ENCODE measurements at regions not wholly inside any gene's neighbourhood (a gene's known extent, or its start where the extent isn't known, plus 50 kb on each side); places are given as distances from the start of the nearest gene placed in this dataset.

DNA sequence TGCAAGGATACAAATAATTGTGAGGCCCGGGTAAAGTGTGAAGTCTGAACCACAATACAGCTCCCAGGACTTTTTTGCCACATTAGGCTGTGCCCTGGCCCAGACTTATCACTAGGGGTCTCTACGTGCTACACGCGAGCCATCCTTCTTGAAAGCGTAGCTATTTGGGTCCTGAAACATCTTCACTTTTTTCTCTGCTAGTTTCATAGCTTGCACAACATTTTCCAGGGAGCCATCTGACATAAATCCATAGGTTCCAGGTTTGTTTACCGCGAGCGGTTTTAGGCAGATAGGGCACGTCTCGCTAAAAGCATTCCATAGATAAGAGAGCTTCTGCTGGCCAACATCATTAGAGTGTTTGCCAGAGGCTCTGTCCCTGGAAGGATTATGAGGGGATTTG is 226.5 kb downstream of the RPS24 start:
- Histone ChIP-seq H3K27me3 (ENCODE audit: control insufficient read depth, insufficient read depth, low read length) (no peaks in the 10 kb centered on the region), H3K4me3 (ENCODE audit: low read depth, low read length) (no peak overlapping the region), H3K36me3 (ENCODE audit: control insufficient read depth, insufficient read depth, low read length) (no peaks in the 10 kb centered on the region)
- TF ChIP-seq, protein P1, sequence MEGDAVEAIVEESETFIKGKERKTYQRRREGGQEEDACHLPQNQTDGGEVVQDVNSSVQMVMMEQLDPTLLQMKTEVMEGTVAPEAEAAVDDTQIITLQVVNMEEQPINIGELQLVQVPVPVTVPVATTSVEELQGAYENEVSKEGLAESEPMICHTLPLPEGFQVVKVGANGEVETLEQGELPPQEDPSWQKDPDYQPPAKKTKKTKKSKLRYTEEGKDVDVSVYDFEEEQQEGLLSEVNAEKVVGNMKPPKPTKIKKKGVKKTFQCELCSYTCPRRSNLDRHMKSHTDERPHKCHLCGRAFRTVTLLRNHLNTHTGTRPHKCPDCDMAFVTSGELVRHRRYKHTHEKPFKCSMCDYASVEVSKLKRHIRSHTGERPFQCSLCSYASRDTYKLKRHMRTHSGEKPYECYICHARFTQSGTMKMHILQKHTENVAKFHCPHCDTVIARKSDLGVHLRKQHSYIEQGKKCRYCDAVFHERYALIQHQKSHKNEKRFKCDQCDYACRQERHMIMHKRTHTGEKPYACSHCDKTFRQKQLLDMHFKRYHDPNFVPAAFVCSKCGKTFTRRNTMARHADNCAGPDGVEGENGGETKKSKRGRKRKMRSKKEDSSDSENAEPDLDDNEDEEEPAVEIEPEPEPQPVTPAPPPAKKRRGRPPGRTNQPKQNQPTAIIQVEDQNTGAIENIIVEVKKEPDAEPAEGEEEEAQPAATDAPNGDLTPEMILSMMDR (IDR thresholded peaks at IDR 0.05; ENCODE audit: insufficient read depth, low read length, poor library complexity, severe bottlenecking) = no peak
- DNase-seq (ENCODE audit: low read depth) = no peak

DNA sequence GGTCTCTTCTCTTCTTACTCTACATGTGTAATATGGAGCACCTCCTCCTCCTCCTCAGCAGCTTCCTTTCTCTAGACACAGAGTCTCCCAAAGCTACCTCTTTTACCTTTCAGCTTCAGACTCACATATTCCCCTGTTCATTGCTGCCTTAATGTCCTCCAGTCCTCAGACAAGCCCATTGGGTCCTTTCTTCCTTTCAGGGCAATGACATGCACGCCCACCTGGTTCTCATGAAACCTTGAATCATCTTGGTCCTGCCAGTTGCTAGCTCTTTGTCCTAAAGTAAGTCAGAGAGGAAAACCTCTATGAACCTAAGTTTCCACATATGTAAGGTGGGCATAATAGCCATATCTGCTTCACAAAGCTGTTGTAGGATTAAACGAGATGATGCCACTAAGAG is 227.0 kb downstream of the RPS24 start:
- no peak for DNase-seq (ENCODE audit: low read depth)
- H3K27me3 ChIP-seq (ENCODE audit: control insufficient read depth, insufficient read depth, low read length) = no peaks in the 10 kb centered on the region
- H3K4me3 ChIP-seq (ENCODE audit: low read depth, low read length) = no peak overlapping the region
- H3K36me3 ChIP-seq (ENCODE audit: control insufficient read depth, insufficient read depth, low read length) = no peaks in the 10 kb centered on the region
- TF ChIP-seq, protein P1 (IDR thresholded peaks at IDR 0.05; ENCODE audit: insufficient read depth, low read length, poor library complexity, severe bottlenecking) = no peak

DNA sequence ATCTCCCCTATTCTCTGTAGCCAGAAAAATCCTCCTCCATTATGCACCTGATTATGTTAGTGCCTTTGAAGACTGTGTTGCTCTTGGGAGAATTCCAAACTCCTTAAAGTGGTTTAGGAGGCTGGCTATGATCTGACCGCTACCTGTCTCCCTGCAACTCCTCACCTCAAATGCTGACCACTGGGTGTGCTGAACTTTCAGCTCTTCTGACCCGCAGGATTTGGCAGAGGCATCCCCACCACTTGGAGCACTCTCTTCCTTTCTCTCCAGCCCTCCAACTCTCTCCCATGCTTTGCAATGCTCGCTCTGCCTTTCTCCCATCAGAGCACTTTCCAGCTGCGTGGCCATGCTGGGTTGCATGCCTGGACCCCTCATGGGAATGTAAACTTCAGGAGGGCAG is 227.6 kb downstream of the RPS24 start:
- DNase-seq (ENCODE audit: low read depth) = no peak

DNA sequence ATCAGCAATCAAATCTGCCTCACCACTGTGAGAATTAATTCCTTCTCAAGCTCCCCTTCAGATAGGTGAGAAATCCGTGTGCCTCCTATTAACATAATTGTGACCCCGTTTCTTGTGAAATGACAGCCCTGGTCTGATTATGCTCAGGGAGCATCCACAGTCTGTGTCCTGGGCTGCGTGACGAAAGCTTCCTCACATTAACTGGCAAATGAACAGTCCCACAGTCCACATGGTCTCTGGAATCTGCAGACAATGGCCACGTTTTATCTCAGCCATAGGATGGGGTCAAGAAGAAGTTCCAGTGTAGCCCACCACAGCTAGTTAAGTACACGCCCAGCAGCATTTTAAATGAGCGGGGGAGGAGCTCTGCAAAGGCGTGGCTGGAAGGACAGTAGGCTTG is 229.2 kb downstream of the RPS24 start:
- Histone ChIP-seq H3K36me3 (ENCODE audit: control insufficient read depth, insufficient read depth, low read length) (no peaks in the 10 kb centered on the region), H3K27me3 (ENCODE audit: control insufficient read depth, insufficient read depth, low read length) (no peaks in the 10 kb centered on the region), H3K4me3 (ENCODE audit: low read depth, low read length) (no peak overlapping the region)
- TF ChIP-seq, protein P1 (IDR thresholded peaks at IDR 0.05; ENCODE audit: insufficient read depth, low read length, poor library complexity, severe bottlenecking) = no peak
- no peak for DNase-seq (ENCODE audit: low read depth)

More for the DNA sequence above, 227.6 kb downstream of the RPS24 start:
- H3K27me3 ChIP-seq (ENCODE audit: control insufficient read depth, insufficient read depth, low read length) = no peaks in the 10 kb centered on the region
- H3K36me3 ChIP-seq (ENCODE audit: control insufficient read depth, insufficient read depth, low read length) = no peaks in the 10 kb centered on the region
- H3K4me3 ChIP-seq (ENCODE audit: low read depth, low read length) = no peak overlapping the region
- TF ChIP-seq, protein P1 (IDR thresholded peaks at IDR 0.05; ENCODE audit: insufficient read depth, low read length, poor library complexity, severe bottlenecking) = no peak

DNA sequence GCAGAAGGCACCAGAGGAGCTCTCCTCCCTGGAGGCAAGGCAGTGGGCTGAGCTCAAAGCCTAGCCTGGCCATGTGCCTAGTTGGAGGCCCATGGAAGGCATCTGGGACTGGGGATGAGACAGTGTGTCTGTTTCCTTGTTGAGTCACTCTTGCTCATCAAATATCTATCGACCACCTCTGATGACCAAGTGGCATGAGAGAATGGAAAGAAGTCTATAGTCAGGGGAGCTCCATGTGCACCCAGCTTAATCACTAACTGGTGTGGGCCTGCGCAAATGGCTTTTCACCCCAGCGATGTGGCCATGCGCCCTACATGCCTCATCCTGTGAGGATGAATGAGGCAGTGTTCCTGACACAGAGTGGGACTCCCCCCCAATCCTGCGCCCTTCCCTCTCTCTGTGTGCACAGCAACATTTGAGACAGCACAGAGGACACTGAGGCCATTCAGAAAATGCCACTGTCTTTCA is 229.9 kb downstream of the RPS24 start:
- Histone ChIP-seq H3K4me3 (ENCODE audit: low read depth, low read length) (no peak overlapping the region), H3K36me3 (ENCODE audit: control insufficient read depth, insufficient read depth, low read length) (no peaks in the 10 kb centered on the region), H3K27me3 (ENCODE audit: control insufficient read depth, insufficient read depth, low read length) (no peaks in the 10 kb centered on the region)
- DNase-seq (ENCODE audit: low read depth) = no peak
- TF ChIP-seq, protein P1 (IDR thresholded peaks at IDR 0.05; ENCODE audit: insufficient read depth, low read length, poor library complexity, severe bottlenecking) = no peak

DNA sequence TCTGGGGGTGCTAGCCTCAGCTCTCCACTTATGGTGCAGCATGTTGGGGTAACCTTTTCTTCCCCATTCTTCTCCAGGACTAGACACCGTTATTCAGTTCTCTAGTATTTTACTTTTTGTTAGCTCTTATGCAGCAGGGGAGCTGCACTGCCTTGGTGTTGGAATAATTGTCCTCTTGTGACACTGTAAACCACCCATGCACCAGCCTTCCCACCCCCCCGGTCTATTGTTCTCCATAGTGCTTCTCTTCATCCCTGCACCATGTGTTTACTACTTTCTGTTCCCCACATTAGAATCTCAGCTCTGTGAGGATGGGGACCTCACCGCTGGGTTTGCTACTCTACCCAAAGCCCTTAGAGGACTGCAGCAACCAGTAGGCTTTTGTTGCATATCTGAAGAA is 230.7 kb downstream of the RPS24 start:
- H3K27me3 ChIP-seq (ENCODE audit: control insufficient read depth, insufficient read depth, low read length) = no peaks in the 10 kb centered on the region
- TF ChIP-seq, protein P1 (IDR thresholded peaks at IDR 0.05; ENCODE audit: insufficient read depth, low read length, poor library complexity, severe bottlenecking) = no peak
- no peaks in the 10 kb centered on the region for H3K36me3 ChIP-seq (ENCODE audit: control insufficient read depth, insufficient read depth, low read length)
- no peak for DNase-seq (ENCODE audit: low read depth)
- H3K4me3 ChIP-seq (ENCODE audit: low read depth, low read length) = no peak overlapping the region
